ENCODE measurements at regions not wholly inside any gene's neighbourhood (a gene's known extent, or its start where the extent isn't known, plus 50 kb on each side); places are given as distances from the start of the nearest gene placed in this dataset.

GRCh38 chr2:151060287-151060686, 201.4 kb downstream of the RBM43 start:
- no peak overlapping the region for H3K4me3 ChIP-seq (ENCODE audit: low read depth in 1 of 2, low read length in 2 of 2)
- H3K9me3 ChIP-seq (ENCODE audit: control insufficient read depth in 1 of 2, low read length in 2 of 2), result no peaks in the 10 kb centered on the region
- no peak overlapping the region for H3K9ac ChIP-seq (ENCODE audit: low read depth in 1 of 2, low read length in 2 of 2)
- no peaks in the 10 kb centered on the region for H3K36me3 ChIP-seq (ENCODE audit: control insufficient read depth in 1 of 2, insufficient read depth in 2 of 2, low read length in 2 of 2)
- no peaks in the 10 kb centered on the region for H3K4me1 ChIP-seq (ENCODE audit: control insufficient read depth in 1 of 2, insufficient read depth in 2 of 2, low read length in 2 of 2)
- H3K27ac ChIP-seq (ENCODE audit: low read depth, low read length), result no peak overlapping the region
- peaks cover 0 to 17% of the 10 kb centered on the region in 2 donors for H3K27me3 ChIP-seq (ENCODE audit: control insufficient read depth in 1 of 2, insufficient read depth in 2 of 2, low read length in 2 of 2)

GRCh38 chr2:151056870-151057269, 204.8 kb downstream of the RBM43 start:
- Histone ChIP-seq H3K4me3 (ENCODE audit: low read depth in 1 of 2, low read length in 2 of 2) (no peak overlapping the region), H3K27me3 (ENCODE audit: control insufficient read depth in 1 of 2, insufficient read depth in 2 of 2, low read length in 2 of 2) (peaks cover 0 to 8% of the 10 kb centered on the region in 2 donors), H3K4me1 (ENCODE audit: control insufficient read depth in 1 of 2, insufficient read depth in 2 of 2, low read length in 2 of 2) (no peaks in the 10 kb centered on the region), H3K36me3 (ENCODE audit: control insufficient read depth in 1 of 2, insufficient read depth in 2 of 2, low read length in 2 of 2) (no peaks in the 10 kb centered on the region), H3K9me3 (ENCODE audit: control insufficient read depth in 1 of 2, low read length in 2 of 2) (no peaks in the 10 kb centered on the region), H3K9ac (ENCODE audit: low read depth in 1 of 2, low read length in 2 of 2) (no peak overlapping the region), H3K27ac (ENCODE audit: low read depth, low read length) (no peak overlapping the region)

GRCh38 chr2:151053661-151053990, 208.0 kb downstream of the RBM43 start:
- Histone ChIP-seq H3K9ac (ENCODE audit: low read depth in 1 of 2, low read length in 2 of 2) (no peak overlapping the region), H3K27ac (ENCODE audit: low read depth, low read length) (no peak overlapping the region), H3K36me3 (ENCODE audit: control insufficient read depth in 1 of 2, insufficient read depth in 2 of 2, low read length in 2 of 2) (no peaks in the 10 kb centered on the region), H3K4me3 (ENCODE audit: low read depth in 1 of 2, low read length in 2 of 2) (no peak overlapping the region), H3K27me3 (ENCODE audit: control insufficient read depth in 1 of 2, insufficient read depth in 2 of 2, low read length in 2 of 2) (no peaks in the 10 kb centered on the region), H3K4me1 (ENCODE audit: control insufficient read depth in 1 of 2, insufficient read depth in 2 of 2, low read length in 2 of 2) (peaks cover 0 to 9% of the 10 kb centered on the region in 2 donors), H3K9me3 (ENCODE audit: control insufficient read depth in 1 of 2, low read length in 2 of 2) (no peaks in the 10 kb centered on the region)

- Histone ChIP-seq H3K4me1 (ENCODE audit: control insufficient read depth in 1 of 2, insufficient read depth in 2 of 2, low read length in 2 of 2) (peaks cover 0 to 9% of the 10 kb centered on the region in 2 donors), H3K36me3 (ENCODE audit: control insufficient read depth in 1 of 2, insufficient read depth in 2 of 2, low read length in 2 of 2) (no peaks in the 10 kb centered on the region), H3K9me3 (ENCODE audit: control insufficient read depth in 1 of 2, low read length in 2 of 2) (no peaks in the 10 kb centered on the region), H3K27ac (ENCODE audit: low read depth, low read length) (no peak overlapping the region), H3K9ac (ENCODE audit: low read depth in 1 of 2, low read length in 2 of 2) (no peak overlapping the region), H3K4me3 (ENCODE audit: low read depth in 1 of 2, low read length in 2 of 2) (no peak overlapping the region), H3K27me3 (ENCODE audit: control insufficient read depth in 1 of 2, insufficient read depth in 2 of 2, low read length in 2 of 2) (no peaks in the 10 kb centered on the region)
Measured at GRCh38 chr2:151052850-151053660, 208.6 kb downstream of the RBM43 start.

DNA sequence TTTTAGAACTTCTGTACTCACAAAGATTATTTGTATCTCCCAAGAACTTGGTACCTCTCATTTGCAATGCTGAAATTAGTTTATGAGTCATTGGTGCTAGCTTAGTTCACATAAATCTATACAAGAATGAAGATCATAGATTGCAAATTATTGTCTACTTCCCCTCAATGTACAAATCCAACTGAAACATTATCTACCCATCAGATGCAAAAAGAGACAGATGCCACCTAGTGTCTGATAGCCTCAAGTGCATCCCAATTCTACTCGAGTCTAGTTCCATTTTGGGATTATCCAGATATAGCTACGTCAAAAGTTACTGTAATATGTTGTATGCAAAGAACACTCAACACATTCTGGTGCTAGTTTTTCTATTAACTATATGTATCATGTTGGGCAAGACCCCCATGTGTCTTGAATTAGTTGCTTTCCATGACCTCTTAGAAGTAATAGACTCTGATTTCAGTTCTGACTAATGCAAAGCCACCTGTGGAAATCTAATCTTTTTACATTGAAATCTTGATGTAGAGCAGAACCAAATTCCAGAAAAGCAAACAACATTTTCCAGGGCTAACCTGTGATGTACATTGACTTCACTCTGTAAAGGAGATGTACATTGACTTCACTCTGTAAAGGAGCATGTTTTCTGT, 210.0 kb downstream of the RBM43 start:
- Histone ChIP-seq H3K9ac (ENCODE audit: low read depth in 1 of 2, low read length in 2 of 2) (no peak overlapping the region), H3K4me1 (ENCODE audit: control insufficient read depth in 1 of 2, insufficient read depth in 2 of 2, low read length in 2 of 2) (peaks cover 0 to 9% of the 10 kb centered on the region in 2 donors), H3K36me3 (ENCODE audit: control insufficient read depth in 1 of 2, insufficient read depth in 2 of 2, low read length in 2 of 2) (no peaks in the 10 kb centered on the region)

GRCh38 chr2:151049746-151050145, 211.9 kb downstream of the RBM43 start:
- H3K36me3 ChIP-seq (ENCODE audit: control insufficient read depth in 1 of 2, insufficient read depth in 2 of 2, low read length in 2 of 2), result no peaks in the 10 kb centered on the region
- no peak overlapping the region for H3K27ac ChIP-seq (ENCODE audit: low read depth, low read length)
- H3K9ac ChIP-seq (ENCODE audit: low read depth in 1 of 2, low read length in 2 of 2), result no peak overlapping the region
- H3K27me3 ChIP-seq (ENCODE audit: control insufficient read depth in 1 of 2, insufficient read depth in 2 of 2, low read length in 2 of 2), result no peaks in the 10 kb centered on the region
- no peaks in the 10 kb centered on the region for H3K9me3 ChIP-seq (ENCODE audit: control insufficient read depth in 1 of 2, low read length in 2 of 2)
- peaks cover 0 to 9% of the 10 kb centered on the region in 2 donors for H3K4me1 ChIP-seq (ENCODE audit: control insufficient read depth in 1 of 2, insufficient read depth in 2 of 2, low read length in 2 of 2)
- no peak overlapping the region for H3K4me3 ChIP-seq (ENCODE audit: low read depth in 1 of 2, low read length in 2 of 2)

More for the DNA sequence above, 210.0 kb downstream of the RBM43 start:
- no peaks in the 10 kb centered on the region for H3K9me3 ChIP-seq (ENCODE audit: control insufficient read depth in 1 of 2, low read length in 2 of 2)
- H3K27me3 ChIP-seq (ENCODE audit: control insufficient read depth in 1 of 2, insufficient read depth in 2 of 2, low read length in 2 of 2), result no peaks in the 10 kb centered on the region
- H3K4me3 ChIP-seq (ENCODE audit: low read depth in 1 of 2, low read length in 2 of 2), result no peak overlapping the region
- H3K27ac ChIP-seq (ENCODE audit: low read depth, low read length), result no peak overlapping the region

GRCh38 chr2:151048331-151049054, 213.2 kb downstream of the RBM43 start:
- H3K36me3 ChIP-seq (ENCODE audit: control insufficient read depth in 1 of 2, insufficient read depth in 2 of 2, low read length in 2 of 2), result no peaks in the 10 kb centered on the region
- peaks cover 0 to 9% of the 10 kb centered on the region in 2 donors for H3K4me1 ChIP-seq (ENCODE audit: control insufficient read depth in 1 of 2, insufficient read depth in 2 of 2, low read length in 2 of 2)
- no peaks in the 10 kb centered on the region for H3K9me3 ChIP-seq (ENCODE audit: control insufficient read depth in 1 of 2, low read length in 2 of 2)
- H3K27ac ChIP-seq (ENCODE audit: low read depth, low read length), result no peak overlapping the region
- no peaks in the 10 kb centered on the region for H3K27me3 ChIP-seq (ENCODE audit: control insufficient read depth in 1 of 2, insufficient read depth in 2 of 2, low read length in 2 of 2)
- no peak overlapping the region for H3K4me3 ChIP-seq (ENCODE audit: low read depth in 1 of 2, low read length in 2 of 2)
- no peak overlapping the region for H3K9ac ChIP-seq (ENCODE audit: low read depth in 1 of 2, low read length in 2 of 2)

- no peaks in the 10 kb centered on the region for H3K36me3 ChIP-seq (ENCODE audit: control insufficient read depth in 1 of 2, insufficient read depth in 2 of 2, low read length in 2 of 2)
- H3K27ac ChIP-seq (ENCODE audit: low read depth, low read length), result no peak overlapping the region
- H3K9me3 ChIP-seq (ENCODE audit: control insufficient read depth in 1 of 2, low read length in 2 of 2), result no peaks in the 10 kb centered on the region
- no peak overlapping the region for H3K9ac ChIP-seq (ENCODE audit: low read depth in 1 of 2, low read length in 2 of 2)
- H3K4me1 ChIP-seq (ENCODE audit: control insufficient read depth in 1 of 2, insufficient read depth in 2 of 2, low read length in 2 of 2), result no peaks in the 10 kb centered on the region
- H3K27me3 ChIP-seq (ENCODE audit: control insufficient read depth in 1 of 2, insufficient read depth in 2 of 2, low read length in 2 of 2), result no peaks in the 10 kb centered on the region
- H3K4me3 ChIP-seq (ENCODE audit: low read depth in 1 of 2, low read length in 2 of 2), result no peak overlapping the region
Measured at GRCh38 chr2:151043484-151043883, 218.2 kb downstream of the RBM43 start.

DNA sequence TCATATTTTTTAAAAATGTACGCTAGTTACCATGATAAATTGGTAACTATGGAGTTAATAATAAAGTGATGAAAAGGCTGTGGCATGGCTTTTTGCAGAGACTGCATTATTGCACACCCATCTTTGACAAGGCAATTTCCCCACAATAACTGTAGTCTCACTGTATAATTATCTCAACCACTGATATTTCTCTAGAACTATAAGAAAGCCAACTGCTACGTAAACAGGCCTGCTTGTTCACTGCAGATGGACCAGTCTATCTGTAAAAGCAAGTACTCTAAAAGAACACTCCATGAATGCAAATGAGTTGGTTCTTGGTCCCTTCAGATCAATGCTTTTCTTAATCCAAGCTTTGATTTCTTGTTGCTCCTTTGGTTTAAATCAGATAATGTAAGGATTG, 218.7 kb downstream of the RBM43 start:
- no peak overlapping the region for H3K27ac ChIP-seq (ENCODE audit: low read depth, low read length)
- H3K9me3 ChIP-seq (ENCODE audit: control insufficient read depth in 1 of 2, low read length in 2 of 2), result no peaks in the 10 kb centered on the region
- no peaks in the 10 kb centered on the region for H3K36me3 ChIP-seq (ENCODE audit: control insufficient read depth in 1 of 2, insufficient read depth in 2 of 2, low read length in 2 of 2)
- H3K9ac ChIP-seq (ENCODE audit: low read depth in 1 of 2, low read length in 2 of 2), result no peak overlapping the region
- H3K27me3 ChIP-seq (ENCODE audit: control insufficient read depth in 1 of 2, insufficient read depth in 2 of 2, low read length in 2 of 2), result no peaks in the 10 kb centered on the region
- H3K4me1 ChIP-seq (ENCODE audit: control insufficient read depth in 1 of 2, insufficient read depth in 2 of 2, low read length in 2 of 2), result no peaks in the 10 kb centered on the region
- no peak overlapping the region for H3K4me3 ChIP-seq (ENCODE audit: low read depth in 1 of 2, low read length in 2 of 2)

GRCh38 chr2:151040039-151040438, 221.6 kb downstream of the RBM43 start:
- Histone ChIP-seq H3K9me3 (ENCODE audit: control insufficient read depth in 1 of 2, low read length in 2 of 2) (no peaks in the 10 kb centered on the region), H3K27me3 (ENCODE audit: control insufficient read depth in 1 of 2, insufficient read depth in 2 of 2, low read length in 2 of 2) (no peaks in the 10 kb centered on the region), H3K36me3 (ENCODE audit: control insufficient read depth in 1 of 2, insufficient read depth in 2 of 2, low read length in 2 of 2) (no peaks in the 10 kb centered on the region), H3K27ac (ENCODE audit: low read depth, low read length) (no peak overlapping the region), H3K4me3 (ENCODE audit: low read depth in 1 of 2, low read length in 2 of 2) (no peak overlapping the region), H3K9ac (ENCODE audit: low read depth in 1 of 2, low read length in 2 of 2) (no peak overlapping the region), H3K4me1 (ENCODE audit: control insufficient read depth in 1 of 2, insufficient read depth in 2 of 2, low read length in 2 of 2) (no peaks in the 10 kb centered on the region)
